ENCODE measurements at regions not wholly inside any gene's neighbourhood (a gene's known extent, or its start where the extent isn't known, plus 50 kb on each side); places are given as distances from the start of the nearest gene placed in this dataset.

DNA sequence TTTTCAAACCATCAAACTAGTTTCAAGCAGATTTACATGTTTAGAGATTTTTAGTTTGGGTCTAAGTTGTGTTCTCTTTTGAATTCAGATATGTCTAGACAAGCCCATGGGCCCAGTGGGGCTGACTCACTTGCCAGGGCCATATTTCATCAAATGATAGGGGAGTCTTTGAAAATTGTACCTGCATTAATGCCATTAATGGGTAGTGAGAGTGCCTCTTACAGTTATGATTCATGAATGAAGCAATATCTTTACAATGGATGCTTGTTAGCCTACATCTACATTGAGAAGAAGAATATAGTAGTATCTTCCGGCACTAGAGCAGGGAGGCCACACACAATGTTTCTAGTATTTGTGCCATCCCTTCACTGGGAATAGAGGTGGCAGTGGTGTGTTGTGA lies 174.2 kb upstream of the E2F7 start:
- H3K4me1 ChIP-seq = peaks cover 5% of the 10 kb centered on the region
- Mint-ChIP-seq H3K9me3 (no peaks in the 10 kb centered on the region), H3K36me3 (no peaks in the 10 kb centered on the region), H3K4me1 (no peaks in the 10 kb centered on the region), H3K27ac (no peak overlapping the region), H3K4me3 (no peak overlapping the region), H3K27me3 (ENCODE audit: insufficient read depth, low read depth) (no peaks in the 10 kb centered on the region)
- H3F3A ChIP-seq (ENCODE audit: low read depth) = no peaks in the 10 kb centered on the region
- DNase-seq (ENCODE audit: low spot score) = no peak
- H3K36me3 ChIP-seq = no peaks in the 10 kb centered on the region
- H3K9me3 ChIP-seq (ENCODE audit: low read depth) = no peaks in the 10 kb centered on the region
- no peaks in the 10 kb centered on the region for H3K79me2 ChIP-seq (ENCODE audit: low read depth)
- TF ChIP-seq, protein P1, sequence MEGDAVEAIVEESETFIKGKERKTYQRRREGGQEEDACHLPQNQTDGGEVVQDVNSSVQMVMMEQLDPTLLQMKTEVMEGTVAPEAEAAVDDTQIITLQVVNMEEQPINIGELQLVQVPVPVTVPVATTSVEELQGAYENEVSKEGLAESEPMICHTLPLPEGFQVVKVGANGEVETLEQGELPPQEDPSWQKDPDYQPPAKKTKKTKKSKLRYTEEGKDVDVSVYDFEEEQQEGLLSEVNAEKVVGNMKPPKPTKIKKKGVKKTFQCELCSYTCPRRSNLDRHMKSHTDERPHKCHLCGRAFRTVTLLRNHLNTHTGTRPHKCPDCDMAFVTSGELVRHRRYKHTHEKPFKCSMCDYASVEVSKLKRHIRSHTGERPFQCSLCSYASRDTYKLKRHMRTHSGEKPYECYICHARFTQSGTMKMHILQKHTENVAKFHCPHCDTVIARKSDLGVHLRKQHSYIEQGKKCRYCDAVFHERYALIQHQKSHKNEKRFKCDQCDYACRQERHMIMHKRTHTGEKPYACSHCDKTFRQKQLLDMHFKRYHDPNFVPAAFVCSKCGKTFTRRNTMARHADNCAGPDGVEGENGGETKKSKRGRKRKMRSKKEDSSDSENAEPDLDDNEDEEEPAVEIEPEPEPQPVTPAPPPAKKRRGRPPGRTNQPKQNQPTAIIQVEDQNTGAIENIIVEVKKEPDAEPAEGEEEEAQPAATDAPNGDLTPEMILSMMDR (IDR thresholded peaks at IDR 0.05) = no peak
- TF ChIP-seq EZH2phosphoT487 (IDR thresholded peaks at IDR 0.05) = no peak
- TF ChIP-seq EZH2 (IDR thresholded peaks at IDR 0.05) = no peak
- no peaks in the 10 kb centered on the region for H3K27me3 ChIP-seq
- H3K27ac ChIP-seq = no peak overlapping the region
- no peak overlapping the region for H3K4me3 ChIP-seq
- H3K9ac ChIP-seq = no peak overlapping the region
- H3K4me2 ChIP-seq = no peak overlapping the region
- H2AFZ ChIP-seq (replicated peaks) = peak overlapping the region; percentile 45
- H4K20me1 ChIP-seq (ENCODE audit: low read depth) = no peaks in the 10 kb centered on the region

DNA sequence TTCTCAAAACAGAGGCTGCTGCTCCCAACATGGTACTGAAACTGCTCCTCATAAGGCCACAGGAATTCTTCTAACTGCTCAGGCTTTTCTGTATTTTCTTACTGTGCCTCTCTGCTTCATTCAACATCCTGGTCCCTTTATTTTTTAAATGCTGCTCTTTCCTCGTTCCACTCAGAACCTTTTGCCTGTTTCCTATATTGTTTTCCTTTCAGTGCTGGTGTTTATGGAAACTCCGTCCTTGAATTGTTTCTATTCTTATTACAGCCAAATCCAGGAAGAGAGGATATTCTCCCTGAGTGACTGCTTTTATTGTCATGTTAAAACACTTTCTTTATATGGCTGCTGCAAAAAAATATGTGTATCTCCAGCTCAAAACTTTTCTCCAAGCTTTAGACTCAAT lies 173.0 kb upstream of the E2F7 start:
- TF ChIP-seq EZH2 (IDR thresholded peaks at IDR 0.05) (no peak), EZH2phosphoT487 (IDR thresholded peaks at IDR 0.05) (no peak)
- TF ChIP-seq, protein P1 (IDR thresholded peaks at IDR 0.05) = no peak
- Mint-ChIP-seq H3K27ac (no peak overlapping the region), H3K9me3 (no peaks in the 10 kb centered on the region), H3K36me3 (no peaks in the 10 kb centered on the region), H3K27me3 (ENCODE audit: insufficient read depth, low read depth) (no peaks in the 10 kb centered on the region), H3K4me3 (no peak overlapping the region), H3K4me1 (no peaks in the 10 kb centered on the region)
- Histone ChIP-seq H3K79me2 (ENCODE audit: low read depth) (no peaks in the 10 kb centered on the region), H3K36me3 (no peaks in the 10 kb centered on the region), H2AFZ (replicated peaks) (peak overlapping the region; percentile 72), H3K4me3 (no peak overlapping the region), H3K27me3 (no peaks in the 10 kb centered on the region), H4K20me1 (ENCODE audit: low read depth) (no peaks in the 10 kb centered on the region), H3F3A (ENCODE audit: low read depth) (no peaks in the 10 kb centered on the region), H3K4me2 (no peak overlapping the region), H3K4me1 (peaks cover 5% of the 10 kb centered on the region), H3K9me3 (ENCODE audit: low read depth) (no peaks in the 10 kb centered on the region), H3K27ac (no peak overlapping the region), H3K9ac (no peak overlapping the region)
- no peak for DNase-seq (ENCODE audit: low spot score)

DNA sequence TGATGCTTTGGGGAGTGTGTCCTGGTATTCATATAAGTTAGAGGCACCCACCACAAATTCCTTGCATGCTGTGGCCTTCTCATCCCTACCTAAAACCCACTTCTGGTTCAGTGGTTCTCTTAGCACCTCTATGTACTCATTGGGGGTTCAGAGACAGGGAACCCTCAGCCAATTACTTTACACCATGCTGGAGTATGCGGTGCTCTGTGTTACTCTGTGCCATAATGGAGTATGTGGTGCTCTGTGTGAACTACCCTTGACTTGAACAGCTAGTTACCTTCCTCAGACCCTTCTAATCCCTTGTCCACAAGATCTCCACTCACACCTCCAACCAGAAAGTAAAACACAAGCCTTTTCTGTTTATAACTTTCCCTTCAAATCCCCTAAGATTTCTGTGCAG lies 172.5 kb upstream of the E2F7 start:
- Histone ChIP-seq H3K4me2 (no peak overlapping the region), H2AFZ (replicated peaks) (peak overlapping the region; percentile 72), H4K20me1 (ENCODE audit: low read depth) (no peaks in the 10 kb centered on the region), H3K9me3 (ENCODE audit: low read depth) (no peaks in the 10 kb centered on the region), H3K9ac (no peak overlapping the region), H3K79me2 (ENCODE audit: low read depth) (no peaks in the 10 kb centered on the region), H3K27ac (no peak overlapping the region), H3K27me3 (no peaks in the 10 kb centered on the region), H3K4me1 (peaks cover 5% of the 10 kb centered on the region), H3F3A (ENCODE audit: low read depth) (no peaks in the 10 kb centered on the region), H3K36me3 (no peaks in the 10 kb centered on the region), H3K4me3 (no peak overlapping the region)
- H3K4me3 Mint-ChIP-seq = no peak overlapping the region
- no peaks in the 10 kb centered on the region for H3K4me1 Mint-ChIP-seq
- no peak for TF ChIP-seq EZH2phosphoT487 (IDR thresholded peaks at IDR 0.05)
- DNase-seq (ENCODE audit: low spot score) = no peak
- no peak overlapping the region for H3K27ac Mint-ChIP-seq
- H3K9me3 Mint-ChIP-seq = no peaks in the 10 kb centered on the region
- no peaks in the 10 kb centered on the region for H3K36me3 Mint-ChIP-seq
- H3K27me3 Mint-ChIP-seq (ENCODE audit: insufficient read depth, low read depth) = no peaks in the 10 kb centered on the region

DNA sequence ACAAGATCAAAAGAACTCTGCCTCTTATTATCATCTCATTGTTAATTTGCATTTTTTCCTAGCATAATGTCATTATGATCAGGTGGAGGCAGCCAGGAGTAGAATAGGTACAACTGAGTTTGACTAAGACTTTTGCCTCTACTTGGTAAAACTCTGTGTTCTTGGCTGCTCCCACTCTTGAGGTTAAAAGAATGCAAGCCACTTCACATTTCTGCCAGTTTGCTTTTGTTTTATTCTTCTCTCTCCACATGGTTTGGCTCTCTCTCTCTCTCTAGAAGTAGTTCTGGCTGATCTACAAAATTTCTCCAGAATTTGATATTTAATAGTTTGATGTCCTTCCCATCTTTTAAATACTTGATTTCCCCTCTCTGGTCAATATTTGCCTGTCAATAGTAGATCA lies 170.7 kb upstream of the E2F7 start:
- H3K27ac Mint-ChIP-seq = no peak overlapping the region
- H3K36me3 ChIP-seq = no peaks in the 10 kb centered on the region
- no peak overlapping the region for H3K9ac ChIP-seq
- H3K79me2 ChIP-seq (ENCODE audit: low read depth) = no peaks in the 10 kb centered on the region
- no peaks in the 10 kb centered on the region for H3K27me3 ChIP-seq
- no peaks in the 10 kb centered on the region for H3K27me3 Mint-ChIP-seq (ENCODE audit: insufficient read depth, low read depth)
- no peaks in the 10 kb centered on the region for H3K9me3 Mint-ChIP-seq
- no peaks in the 10 kb centered on the region for H3K36me3 Mint-ChIP-seq
- H3K27ac ChIP-seq = no peak overlapping the region
- no peak overlapping the region for H3K4me3 ChIP-seq
- no peak overlapping the region for H3K4me2 ChIP-seq
- H3K4me3 Mint-ChIP-seq = no peak overlapping the region
- no peaks in the 10 kb centered on the region for H4K20me1 ChIP-seq (ENCODE audit: low read depth)
- no peak for TF ChIP-seq EZH2 (IDR thresholded peaks at IDR 0.05)
- no peak for TF ChIP-seq EZH2phosphoT487 (IDR thresholded peaks at IDR 0.05)
- TF ChIP-seq, protein P1 (IDR thresholded peaks at IDR 0.05) = no peak
- H3K4me1 Mint-ChIP-seq = no peaks in the 10 kb centered on the region
- DNase-seq (ENCODE audit: low spot score) = no peak
- no peaks in the 10 kb centered on the region for H3K9me3 ChIP-seq (ENCODE audit: low read depth)
- no peaks in the 10 kb centered on the region for H3F3A ChIP-seq (ENCODE audit: low read depth)
- peaks cover 5% of the 10 kb centered on the region for H3K4me1 ChIP-seq
- H2AFZ ChIP-seq (replicated peaks) = no peak overlapping the region

All from neural progenitor cell (in vitro differentiated cells).